HG02870 (cell line): ENCODE measurements at regions not wholly inside any gene's neighbourhood (a gene's known extent, or its start where the extent isn't known, plus 50 kb on each side); places are given as distances from the start of the nearest gene placed in this dataset.

ENCODE experiments used
- ATAC-seq: cut with Tn5 transposase; IDR thresholded peaks from one replicate; pipeline ENCODE4 v1.9.1; 2021; ENCODE audit warnings: mild to moderate bottlenecking, moderate library complexity; ENCODE audit not compliant: unreplicated experiment

- no peak for ATAC-seq
Observed at GRCh38 chr4:31094474-31094873, 374.3 kb downstream of the PCDH7 start.

GRCh38 chr4:31097999-31098398 is 377.8 kb downstream of the PCDH7 start:
- no peak for ATAC-seq

- ATAC-seq, result no peak
Observed at GRCh38 chr4:31100536-31100935, 380.4 kb downstream of the PCDH7 start.

- no peak for ATAC-seq
Observed at GRCh38 chr4:31104043-31104442, 383.9 kb downstream of the PCDH7 start.

GRCh38 chr4:31104577-31104976 is 384.4 kb downstream of the PCDH7 start:
- no peak for ATAC-seq

GRCh38 chr4:31106419-31106818 is 386.2 kb downstream of the PCDH7 start:
- no peak for ATAC-seq

GRCh38 chr4:31107362-31107761 is 387.2 kb downstream of the PCDH7 start:
- no peak for ATAC-seq

GRCh38 chr4:31108762-31109161 is 388.6 kb downstream of the PCDH7 start:
- ATAC-seq, result no peak

GRCh38 chr4:31111790-31112189 is 391.6 kb downstream of the PCDH7 start:
- ATAC-seq, result no peak

GRCh38 chr4:31114816-31115215 is 394.6 kb downstream of the PCDH7 start:
- no peak for ATAC-seq

- no peak for ATAC-seq
Observed at GRCh38 chr4:31124008-31124585, 403.9 kb downstream of the PCDH7 start.

- ATAC-seq, result no peak
Observed at GRCh38 chr4:31125061-31125460, 404.9 kb downstream of the PCDH7 start.

- ATAC-seq, result no peak
Observed at GRCh38 chr4:31125496-31125895, 405.3 kb downstream of the PCDH7 start.

- ATAC-seq, result no peak
Observed at GRCh38 chr4:31126881-31127398, 406.8 kb downstream of the PCDH7 start.

- no peak for ATAC-seq
Observed at GRCh38 chr4:31130930-31131329, 410.8 kb downstream of the PCDH7 start.

- ATAC-seq, result no peak
Observed at GRCh38 chr4:31134720-31135119, 414.6 kb downstream of the PCDH7 start.

- no peak for ATAC-seq
Observed at GRCh38 chr4:31139767-31140166, 419.6 kb downstream of the PCDH7 start.

- ATAC-seq, result no peak
Observed at GRCh38 chr4:31141095-31141831, 421.1 kb downstream of the PCDH7 start.

- ATAC-seq, result no peak
Observed at GRCh38 chr4:31141832-31142142, 421.6 kb downstream of the PCDH7 start.

- no peak for ATAC-seq
Observed at GRCh38 chr4:31146366-31146765, 426.2 kb downstream of the PCDH7 start.

- ATAC-seq, result no peak
Observed at GRCh38 chr4:31148990-31149389, 428.8 kb downstream of the PCDH7 start.

GRCh38 chr4:31156221-31156620 is 436.1 kb downstream of the PCDH7 start:
- ATAC-seq, result no peak

GRCh38 chr4:31160146-31160545 is 440.0 kb downstream of the PCDH7 start:
- no peak for ATAC-seq
